Stomach (tissue), 8 donors: ENCODE measurements at regions not wholly inside any gene's neighbourhood (a gene's known extent, or its start where the extent isn't known, plus 50 kb on each side); places are given as distances from the start of the nearest gene placed in this dataset.
"Not testable (repeated sequence)": the region's sequence is repeated elsewhere in the genome, so short reads cannot be mapped to it uniquely, and the experiment has no call there.

ENCODE experiments used
- DNase-seq, 2 donors: peaks; one replicate each; pipeline versions ENCODE4 v3.0.0 to v3.0.0-alpha.2; 2013 to 2019
- H3K27ac ChIP-seq, 5 donors: fragments of 200-600 bp in 4 of 5; sonication (generic) in 4 of 5; one replicate each; pipeline ENCODE4 v1.5.1; 2013 to 2019; ENCODE audit warnings: mild to moderate bottlenecking in 1 of 5, moderate library complexity in 1 of 5
- H3K27me3 ChIP-seq, 3 donors: fragments of 200-600 bp; sonication (generic); one replicate each; pipeline ENCODE4 v1.5.1; 2017 to 2019; ENCODE audit warnings: mixed run types in 1 of 3
- H3K36me3 ChIP-seq, 4 donors: fragments of 200-600 bp; sonication (generic); 1 replicate in 3 of 4; 2 replicates in 1 of 4; pipeline ENCODE4 v1.5.1; 2016 to 2019
- H3K4me1 ChIP-seq, 4 donors: fragments of 200-600 bp; sonication (generic); one replicate each; pipeline ENCODE4 v1.5.1; 2016 to 2019
- H3K4me3 ChIP-seq, 4 donors: fragments of 200-600 bp; sonication (generic) in 3 of 4; one replicate each; pipeline ENCODE4 v1.5.1; 2016 to 2019; ENCODE audit warnings: mild to moderate bottlenecking in 1 of 4
- H3K9me3 ChIP-seq, 4 donors: fragments of 200-600 bp; sonication (generic); one replicate each; pipeline ENCODE4 v1.5.1; 2016 to 2019
- EP300 ChIP-seq: sonication (generic); formaldehyde crosslinking; IDR thresholded peaks from one replicate; pipeline ENCODE4 v1.6.1; 2017; ENCODE audit warnings: antibody characterized with exemption
- POLR2A ChIP-seq, 4 donors: fragments of 450-650 bp; IDR thresholded peaks; one replicate each; pipeline ENCODE4 v1.6.1; 2016; ENCODE audit warnings: antibody characterized with exemption in 4 of 4, control low read depth in 2 of 4, mild to moderate bottlenecking in 1 of 4, moderate library complexity in 1 of 4
- POLR2AphosphoS5 ChIP-seq, 3 donors: sonication (generic); formaldehyde crosslinking; IDR thresholded peaks; one replicate each; pipeline ENCODE4 v1.6.1; 2016; ENCODE audit warnings: antibody characterized with exemption in 3 of 3
- WGBS, 5 donors: extraction: QIAGEN DNeasy Blood & Tissue Kit in 3 of 5; methylation state at CpG; one replicate each; pipeline versions ENCODE4 v1.1.5 to v1.1.7; 2013 to 2018; 5-methylcytosine and 5-hydroxymethylcytosine counted together
- intact Hi-C: fragments of 100-400 bp; cut with DNase I; formaldehyde crosslinking; loops from one replicate; pipeline ENCODE4 v1.15.1; 2023; ENCODE audit warnings: low total_unique reads
- TF ChIP-seq, protein P1 (sequence below), 7 experiments: fragments of 450-650 bp in 4 of 7; fragments of 200-600 bp in 3 of 7; sonication (generic) in 3 of 7; IDR thresholded peaks; one replicate each; pipeline ENCODE4 v1.5.1; 2016 to 2019; ENCODE audit warnings: antibody characterized with exemption in 7 of 7, control low read depth in 2 of 7, mild to moderate bottlenecking in 1 of 7
- donor health status: healthy with polysubstance abuse.
- donor health status: Bipolar disorder and iron deficiency.
- donor health status: healthy.

DNA sequence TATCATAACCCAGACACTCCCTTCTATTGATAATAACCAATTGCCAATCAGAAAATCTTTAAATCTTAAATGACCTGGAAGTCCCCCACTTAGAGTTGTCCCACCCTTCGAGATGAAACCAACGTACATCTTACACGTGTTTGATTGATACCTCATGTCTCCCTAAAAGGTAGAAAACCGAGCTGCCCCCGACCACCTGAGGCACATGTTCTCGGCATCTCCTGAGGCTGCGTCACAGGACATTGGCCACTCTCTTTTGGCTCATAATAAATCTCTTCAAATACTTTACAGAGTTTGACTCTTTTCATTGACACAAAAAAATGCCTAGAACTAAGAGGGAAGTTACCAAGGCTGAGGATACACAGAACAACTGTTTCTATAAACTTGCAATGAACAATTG is 190.0 kb downstream of the RTP5 start:
- Histone ChIP-seq H3K9me3 (no peaks in the 10 kb centered on the region), H3K27ac (no peak overlapping the region), H3K4me3 (no peak overlapping the region), H3K36me3 (no peaks in the 10 kb centered on the region), H3K27me3 (peaks cover 0 to 35% (median 0%) of the 10 kb centered on the region in 3 donors), H3K4me1 (no peaks in the 10 kb centered on the region)
- TF ChIP-seq, protein P1, sequence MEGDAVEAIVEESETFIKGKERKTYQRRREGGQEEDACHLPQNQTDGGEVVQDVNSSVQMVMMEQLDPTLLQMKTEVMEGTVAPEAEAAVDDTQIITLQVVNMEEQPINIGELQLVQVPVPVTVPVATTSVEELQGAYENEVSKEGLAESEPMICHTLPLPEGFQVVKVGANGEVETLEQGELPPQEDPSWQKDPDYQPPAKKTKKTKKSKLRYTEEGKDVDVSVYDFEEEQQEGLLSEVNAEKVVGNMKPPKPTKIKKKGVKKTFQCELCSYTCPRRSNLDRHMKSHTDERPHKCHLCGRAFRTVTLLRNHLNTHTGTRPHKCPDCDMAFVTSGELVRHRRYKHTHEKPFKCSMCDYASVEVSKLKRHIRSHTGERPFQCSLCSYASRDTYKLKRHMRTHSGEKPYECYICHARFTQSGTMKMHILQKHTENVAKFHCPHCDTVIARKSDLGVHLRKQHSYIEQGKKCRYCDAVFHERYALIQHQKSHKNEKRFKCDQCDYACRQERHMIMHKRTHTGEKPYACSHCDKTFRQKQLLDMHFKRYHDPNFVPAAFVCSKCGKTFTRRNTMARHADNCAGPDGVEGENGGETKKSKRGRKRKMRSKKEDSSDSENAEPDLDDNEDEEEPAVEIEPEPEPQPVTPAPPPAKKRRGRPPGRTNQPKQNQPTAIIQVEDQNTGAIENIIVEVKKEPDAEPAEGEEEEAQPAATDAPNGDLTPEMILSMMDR (IDR thresholded peaks at IDR 0.05): no peak
- TF ChIP-seq EP300 (no peak), POLR2A (IDR thresholded peaks at IDR 0.05) (no peak), POLR2AphosphoS5 (IDR thresholded peaks at IDR 0.05) (no peak)
- WGBS, 5 donors: 87 to 94% (median 90%) methylated on average over 7 of the region's 7 CpGs
- DNase-seq: no peak
- intact Hi-C loops: no loop called here

DNA sequence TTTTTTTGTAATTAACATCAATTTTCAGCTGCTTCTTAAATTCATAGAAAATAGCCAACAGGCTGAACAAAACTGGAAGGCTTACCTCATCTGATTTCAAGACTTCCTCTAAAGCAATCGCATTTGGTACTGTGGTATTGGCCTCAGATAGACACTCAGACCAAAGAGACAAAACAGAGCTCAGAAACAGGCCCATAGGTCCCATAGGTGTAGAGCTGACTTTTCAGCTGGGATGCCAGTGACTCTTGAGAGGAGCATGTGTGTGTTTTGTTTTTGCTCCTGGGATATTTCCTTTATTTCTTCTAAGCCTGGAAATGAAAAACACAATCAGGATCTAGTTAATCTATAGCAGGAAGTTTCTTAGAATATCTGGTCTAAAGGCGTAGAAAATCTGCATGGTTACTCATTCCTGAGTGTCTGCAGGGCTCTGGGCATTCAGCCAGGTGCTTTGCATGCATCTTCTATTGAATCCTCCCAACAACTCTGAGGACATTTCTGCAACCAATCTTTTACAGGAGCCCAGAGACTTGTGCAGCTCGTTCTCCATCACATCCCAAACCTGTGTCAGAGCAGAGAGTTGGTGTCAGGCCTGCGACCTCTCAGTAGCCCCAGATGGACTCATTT is 190.8 kb downstream of the RTP5 start:
- H3K4me1 ChIP-seq: no peaks in the 10 kb centered on the region
- no peak for DNase-seq
- 63 to 69% (median 65%) methylated on average over 4 of the region's 4 CpGs for WGBS, 5 donors
- H3K36me3 ChIP-seq: no peaks in the 10 kb centered on the region
- intact Hi-C loops: no loop called here
- H3K27me3 ChIP-seq: peaks cover 0 to 27% (median 0%) of the 10 kb centered on the region in 3 donors
- no peaks in the 10 kb centered on the region for H3K9me3 ChIP-seq
- H3K4me3 ChIP-seq: no peak overlapping the region
- TF ChIP-seq POLR2AphosphoS5 (IDR thresholded peaks at IDR 0.05) (no peak), POLR2A (IDR thresholded peaks at IDR 0.05) (no peak), EP300 (no peak)
- TF ChIP-seq, protein P1 (IDR thresholded peaks at IDR 0.05): no peak
- no peak overlapping the region for H3K27ac ChIP-seq

DNA sequence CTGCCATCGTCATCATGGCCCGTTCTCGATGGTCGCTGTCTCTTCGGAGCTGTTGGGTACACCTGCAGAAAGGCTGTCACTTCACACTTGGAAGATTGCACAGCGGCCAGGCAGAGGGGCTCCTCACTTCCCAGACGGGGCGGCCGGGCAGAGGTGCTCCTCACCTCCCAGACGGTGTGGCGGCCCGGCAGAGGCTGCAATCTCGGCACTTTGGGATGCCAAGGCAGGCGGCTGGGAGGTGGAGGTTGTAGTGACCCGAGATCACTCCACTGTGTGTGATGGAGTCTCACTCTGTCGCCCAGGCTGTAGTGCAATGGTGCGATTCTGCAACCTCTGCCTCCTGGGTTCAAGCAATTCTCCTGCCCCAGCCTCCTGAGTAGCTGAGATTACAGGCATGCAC is 192.4 kb downstream of the RTP5 start:
- H3K9me3 ChIP-seq, DNase-seq, H3K4me1 ChIP-seq, intact Hi-C loops, H3K4me3 ChIP-seq, H3K27ac ChIP-seq, H3K36me3 ChIP-seq: not testable (repeated sequence)
- 91 to 97% (median 95%) methylated on average over 11 to 17 of the region's 17 CpGs for WGBS, 5 donors
- peaks cover 0 to 16% (median 0%) of the 10 kb centered on the region in 3 donors for H3K27me3 ChIP-seq

DNA sequence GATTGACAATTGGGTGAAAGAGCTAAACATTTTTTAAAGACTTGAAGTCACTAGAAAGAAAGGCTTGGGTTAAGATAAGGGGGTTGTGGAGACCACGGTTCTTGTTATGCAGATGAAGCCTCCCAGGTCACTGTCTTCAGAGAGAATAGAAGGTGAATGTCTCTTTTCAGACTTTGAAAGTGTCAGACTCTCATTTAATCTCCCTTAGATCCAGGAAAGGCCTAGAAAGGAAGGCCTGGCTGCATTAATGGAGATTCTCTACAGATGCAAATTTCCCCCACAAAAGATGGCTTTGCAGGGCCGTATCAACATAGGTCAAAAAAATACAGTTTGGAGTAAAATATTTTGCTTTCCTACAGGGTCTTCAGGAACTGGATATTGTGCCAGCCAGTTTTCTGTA is 193.9 kb downstream of the RTP5 start:
- WGBS, 5 donors: 49 to 65% (median 60%) methylated on average over 2 of the region's 2 CpGs
- H3K27ac ChIP-seq: no peak overlapping the region
- DNase-seq: no peak
- no peaks in the 10 kb centered on the region for H3K9me3 ChIP-seq
- intact Hi-C loops: no loop called here
- H3K36me3 ChIP-seq: no peaks in the 10 kb centered on the region
- H3K27me3 ChIP-seq: peaks cover 0 to 2% (median 0%) of the 10 kb centered on the region in 3 donors
- TF ChIP-seq EP300: no peak
- TF ChIP-seq POLR2AphosphoS5 (IDR thresholded peaks at IDR 0.05): no peak
- TF ChIP-seq POLR2A (IDR thresholded peaks at IDR 0.05): no peak
- TF ChIP-seq, protein P1 (IDR thresholded peaks at IDR 0.05): no peak
- no peak overlapping the region for H3K4me3 ChIP-seq
- H3K4me1 ChIP-seq: no peaks in the 10 kb centered on the region

DNA sequence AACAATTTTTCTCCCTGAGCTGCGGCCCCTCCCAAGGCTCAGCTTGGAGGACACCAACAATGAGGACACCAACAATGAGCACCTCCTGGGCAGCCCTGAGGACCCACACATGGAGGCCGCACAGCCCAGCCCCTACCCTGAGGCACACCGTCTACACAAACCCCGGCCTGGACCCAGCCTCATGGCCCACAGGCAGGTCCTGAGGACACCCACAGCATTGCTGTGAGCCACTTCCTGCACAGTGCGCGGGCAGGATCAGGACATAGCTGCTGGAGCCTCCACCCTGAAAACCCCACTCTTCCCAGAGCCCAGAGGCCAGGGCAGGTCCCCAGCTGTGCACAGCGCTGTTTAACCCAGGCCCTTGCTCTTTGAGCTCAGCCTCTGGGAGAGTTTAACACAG is 194.3 kb downstream of the RTP5 start:
- Histone ChIP-seq H3K27me3 (peaks cover 0 to 3% (median 0%) of the 10 kb centered on the region in 3 donors), H3K9me3 (no peaks in the 10 kb centered on the region), H3K4me1 (no peaks in the 10 kb centered on the region), H3K27ac (no peak overlapping the region), H3K4me3 (no peak overlapping the region), H3K36me3 (no peaks in the 10 kb centered on the region)
- DNase-seq: no peak
- 84 to 93% (median 89%) methylated on average over 7 of the region's 7 CpGs for WGBS, 5 donors
- intact Hi-C loops: no loop called here
- TF ChIP-seq POLR2AphosphoS5 (IDR thresholded peaks at IDR 0.05): no peak
- no peak for TF ChIP-seq POLR2A (IDR thresholded peaks at IDR 0.05)
- TF ChIP-seq, protein P1 (IDR thresholded peaks at IDR 0.05): no peak
- no peak for TF ChIP-seq EP300
